ENCODE measurements at regions not wholly inside any gene's neighbourhood (a gene's known extent, or its start where the extent isn't known, plus 50 kb on each side); places are given as distances from the start of the nearest gene placed in this dataset.

GRCh38 chr20:56897318-56897957, 268.3 kb downstream of the TFAP2C start:
- no peak overlapping the region for H3K4me3 ChIP-seq
- 54 to 73% (median 69%) methylated on average over 4 to 7 of the region's 7 CpGs for WGBS, 5 donors
- H3K27ac ChIP-seq: no peak overlapping the region
- no peak for DNase-seq
- peaks cover 0 to 16% (median 0%) of the 10 kb centered on the region in 7 donors for H3K27me3 ChIP-seq (replicated peaks in 1 of 7)
- no peaks in the 10 kb centered on the region for H3K36me3 ChIP-seq
- intact Hi-C loops (cut with DNase I; ENCODE audit: low total_unique reads): no loop called here
- H3K9me3 ChIP-seq: peaks cover 0 to 9% (median 2%) of the 10 kb centered on the region in 8 donors
- TF ChIP-seq POLR2A (IDR thresholded peaks at IDR 0.05) (no peak), CTCF (IDR thresholded peaks at IDR 0.05 in 8 of 11, conservative IDR thresholded peaks at IDR 0.05 in 3 of 11) (no peak), POLR2AphosphoS5 (IDR thresholded peaks at IDR 0.05) (no peak)
- H3K4me1 ChIP-seq: no peaks in the 10 kb centered on the region

GRCh38 chr20:56897958-56898349, 268.8 kb downstream of the TFAP2C start:
- intact Hi-C loops (cut with DNase I; ENCODE audit: low total_unique reads): no loop called here
- Histone ChIP-seq H3K4me3 (no peak overlapping the region), H3K9me3 (peaks cover 0 to 9% (median 2%) of the 10 kb centered on the region in 8 donors), H3K27me3 (replicated peaks in 1 of 7) (peaks cover 0 to 16% (median 0%) of the 10 kb centered on the region in 7 donors), H3K27ac (no peak overlapping the region), H3K4me1 (no peaks in the 10 kb centered on the region), H3K36me3 (no peaks in the 10 kb centered on the region)
- TF ChIP-seq CTCF (IDR thresholded peaks at IDR 0.05 in 8 of 11, conservative IDR thresholded peaks at IDR 0.05 in 3 of 11): no peak
- no peak for TF ChIP-seq POLR2A (IDR thresholded peaks at IDR 0.05)
- TF ChIP-seq POLR2AphosphoS5 (IDR thresholded peaks at IDR 0.05): no peak
- 68 to 86% (median 78%) methylated on average over 3 of the region's 3 CpGs for WGBS, 5 donors
- DNase-seq: no peak

- TF ChIP-seq POLR2A (IDR thresholded peaks at IDR 0.05): no peak
- no peak for TF ChIP-seq CTCF (IDR thresholded peaks at IDR 0.05 in 8 of 11, conservative IDR thresholded peaks at IDR 0.05 in 3 of 11)
- intact Hi-C loops (cut with DNase I; ENCODE audit: low total_unique reads): no loop called here
- 68 to 82% (median 70%) methylated on average over 5 of the region's 5 CpGs for WGBS, 5 donors
- Histone ChIP-seq H3K36me3 (no peaks in the 10 kb centered on the region), H3K9me3 (peaks cover 0 to 9% (median 2%) of the 10 kb centered on the region in 8 donors), H3K27ac (no peak overlapping the region), H3K27me3 (replicated peaks in 1 of 7) (peaks cover 0 to 16% (median 0%) of the 10 kb centered on the region in 7 donors), H3K4me1 (no peaks in the 10 kb centered on the region), H3K4me3 (no peak overlapping the region)
- no peak for DNase-seq
Observed at GRCh38 chr20:56899506-56899905, 270.4 kb downstream of the TFAP2C start.

- Histone ChIP-seq H3K27me3 (replicated peaks in 1 of 7) (peaks cover 0 to 16% (median 0%) of the 10 kb centered on the region in 7 donors), H3K4me3 (no peak overlapping the region), H3K27ac (no peak overlapping the region), H3K36me3 (no peaks in the 10 kb centered on the region), H3K9me3 (peaks cover 0 to 9% (median 2%) of the 10 kb centered on the region in 8 donors), H3K4me1 (no peaks in the 10 kb centered on the region)
- intact Hi-C loops (cut with DNase I; ENCODE audit: low total_unique reads): no loop called here
- no peak for DNase-seq
- WGBS, 5 donors: 79 to 86% (median 81%) methylated on average over 9 of the region's 9 CpGs
- TF ChIP-seq CTCF (IDR thresholded peaks at IDR 0.05 in 8 of 11, conservative IDR thresholded peaks at IDR 0.05 in 3 of 11): no peak
- TF ChIP-seq POLR2A (IDR thresholded peaks at IDR 0.05): no peak
- TF ChIP-seq POLR2AphosphoS5 (IDR thresholded peaks at IDR 0.05): no peak
Observed at GRCh38 chr20:56900252-56900651, 271.1 kb downstream of the TFAP2C start.
